Nephron (organoid): ENCODE measurements at regions not wholly inside any gene's neighbourhood (a gene's known extent, or its start where the extent isn't known, plus 50 kb on each side); places are given as distances from the start of the nearest gene placed in this dataset.

Experiments
- H3K27ac Mint-ChIP-seq, 3 experiments: 2 replicates each; pipeline ENCODE4 v1.8.0; 2020; ENCODE audit warnings: mixed read lengths in 3 of 3, mild to moderate bottlenecking in 2 of 3, moderate library complexity in 1 of 3
- H3K27me3 Mint-ChIP-seq: 2 replicates; pipeline ENCODE4 v1.8.0; 2021; ENCODE audit warnings: low read depth, mild to moderate bottlenecking, moderate library complexity, mixed read lengths
- H3K36me3 Mint-ChIP-seq: 2 replicates; pipeline ENCODE4 v1.8.0; 2020; ENCODE audit warnings: low read depth, mixed read lengths
- H3K4me1 Mint-ChIP-seq: 2 replicates; pipeline ENCODE4 v1.8.0; 2020; ENCODE audit warnings: mixed read lengths
- H3K4me3 Mint-ChIP-seq, 3 experiments: 2 replicates each; pipeline ENCODE4 v1.8.0; 2020; ENCODE audit warnings: mild to moderate bottlenecking in 3 of 3, mixed read lengths in 3 of 3, moderate library complexity in 2 of 3
- H3K9me3 Mint-ChIP-seq: 2 replicates; pipeline ENCODE4 v1.8.0; 2020; ENCODE audit warnings: mixed read lengths
- CTCF ChIP-seq, 3 experiments: fragments of 200-600 bp; sonication (generic); IDR thresholded peaks; one replicate each; pipeline ENCODE4 v1.5.0; 2021; ENCODE audit warnings: antibody characterized with exemption in 3 of 3; ENCODE audit not compliant: unreplicated experiment in 3 of 3

GRCh38 chr18:28723506-28723905, 546.6 kb upstream of the CDH2 start:
- Mint-ChIP-seq H3K36me3 (no peaks in the 10 kb centered on the region), H3K9me3 (peaks cover 4% of the 10 kb centered on the region), H3K4me3 (no peak overlapping the region), H3K27me3 (no peaks in the 10 kb centered on the region), H3K27ac (peak overlapping the region in 1 of 3 experiments; percentile 14), H3K4me1 (peaks cover 5% of the 10 kb centered on the region)
- no peak for TF ChIP-seq CTCF (IDR thresholded peaks at IDR 0.05; ENCODE audit: unreplicated experiment in 3 of 3)

- Mint-ChIP-seq H3K9me3 (peaks cover 8% of the 10 kb centered on the region), H3K27ac (no peak overlapping the region), H3K4me1 (peaks cover 5% of the 10 kb centered on the region), H3K27me3 (no peaks in the 10 kb centered on the region), H3K4me3 (no peak overlapping the region), H3K36me3 (no peaks in the 10 kb centered on the region)
- no peak for TF ChIP-seq CTCF (IDR thresholded peaks at IDR 0.05; ENCODE audit: unreplicated experiment in 3 of 3)
Measured at GRCh38 chr18:28718696-28719095, 541.8 kb upstream of the CDH2 start.

- Mint-ChIP-seq H3K27me3 (no peaks in the 10 kb centered on the region), H3K9me3 (peaks cover 4% of the 10 kb centered on the region), H3K27ac (no peak overlapping the region), H3K4me3 (no peak overlapping the region), H3K36me3 (no peaks in the 10 kb centered on the region), H3K4me1 (no peaks in the 10 kb centered on the region)
- TF ChIP-seq CTCF (IDR thresholded peaks at IDR 0.05; ENCODE audit: unreplicated experiment in 3 of 3): no peak
Measured at GRCh38 chr18:28716338-28716737, 539.4 kb upstream of the CDH2 start.

GRCh38 chr18:28715206-28715605, 538.3 kb upstream of the CDH2 start:
- Mint-ChIP-seq H3K4me1 (no peaks in the 10 kb centered on the region), H3K27me3 (no peaks in the 10 kb centered on the region), H3K36me3 (no peaks in the 10 kb centered on the region), H3K4me3 (no peak overlapping the region), H3K27ac (no peak overlapping the region), H3K9me3 (peaks cover 4% of the 10 kb centered on the region)
- TF ChIP-seq CTCF (IDR thresholded peaks at IDR 0.05; ENCODE audit: unreplicated experiment in 3 of 3): no peak

GRCh38 chr18:28714498-28714897, 537.6 kb upstream of the CDH2 start:
- no peaks in the 10 kb centered on the region for H3K36me3 Mint-ChIP-seq
- no peak overlapping the region for H3K27ac Mint-ChIP-seq
- no peak overlapping the region for H3K4me3 Mint-ChIP-seq
- peaks cover 4% of the 10 kb centered on the region for H3K9me3 Mint-ChIP-seq
- no peak for TF ChIP-seq CTCF (IDR thresholded peaks at IDR 0.05; ENCODE audit: unreplicated experiment in 3 of 3)
- no peaks in the 10 kb centered on the region for H3K4me1 Mint-ChIP-seq
- no peaks in the 10 kb centered on the region for H3K27me3 Mint-ChIP-seq

- TF ChIP-seq CTCF (IDR thresholded peaks at IDR 0.05; ENCODE audit: unreplicated experiment in 3 of 3): no peak
- H3K4me1 Mint-ChIP-seq: peaks cover 7% of the 10 kb centered on the region
- no peaks in the 10 kb centered on the region for H3K27me3 Mint-ChIP-seq
- peaks cover 4% of the 10 kb centered on the region for H3K9me3 Mint-ChIP-seq
- H3K4me3 Mint-ChIP-seq: no peak overlapping the region
- H3K36me3 Mint-ChIP-seq: no peaks in the 10 kb centered on the region
- H3K27ac Mint-ChIP-seq: no peak overlapping the region
Measured at GRCh38 chr18:28712796-28713425, 536.0 kb upstream of the CDH2 start.
